H1 (cell line): ENCODE measurements at regions not wholly inside any gene's neighbourhood (a gene's known extent, or its start where the extent isn't known, plus 50 kb on each side); places are given as distances from the start of the nearest gene placed in this dataset.

Source experiments
- CTCF ChIA-PET: fragments of 300-600 bp; sonication (Branson Sonifier 250); formaldehyde crosslinking; loops from one replicate; lab custom pipeline; 2021; ENCODE audit not compliant: partially characterized antibody; lab: Charles Lee
- POLR2A ChIA-PET: fragments of 300-600 bp; sonication (Branson Sonifier 250); formaldehyde crosslinking; loops from one replicate; lab custom pipeline; 2021; ENCODE audit warnings: inconsistent platforms; ENCODE audit not compliant: partially characterized antibody; lab: Charles Lee
- DNase-seq, 2 experiments: peaks; one replicate each; pipeline versions ENCODE4 v3.0.0 to v3.0.0-alpha.2; 2010 to 2022; ENCODE audit warnings: low spot score in 2 of 2, low read depth in 1 of 2, mixed read lengths in 1 of 2
- FAIRE-seq: peaks from 2 replicates; lab custom pipeline; 2011; peaks lifted over from hg19 to GRCh38; lab: Jason Lieb, UNC
- H2AFZ ChIP-seq: 2 replicates; pipeline ENCODE4 v1.8.1; 2012; ENCODE audit warnings: low read length, inconsistent platforms
- H2AK5ac ChIP-seq: 2 replicates; pipeline ENCODE4 v1.6.1; 2013; ENCODE audit warnings: low read depth, low read length
- H2BK120ac ChIP-seq: replicated peaks from 2 replicates; pipeline ENCODE3; 2013; ENCODE audit warnings: low read depth, low read length, inconsistent platforms
- H2BK12ac ChIP-seq: 2 replicates; pipeline ENCODE4 v1.6.1; 2013; ENCODE audit warnings: low read depth, low read length
- H2BK15ac ChIP-seq: 2 replicates; pipeline ENCODE4 v1.6.1; 2013; ENCODE audit warnings: low read length
- H2BK20ac ChIP-seq: 2 replicates; pipeline ENCODE4 v1.6.1; 2013; ENCODE audit warnings: low read length
- H2BK5ac ChIP-seq: 2 replicates; pipeline ENCODE4 v1.6.1; 2013; ENCODE audit warnings: low read depth, low read length
- H3K14ac ChIP-seq: 2 replicates; pipeline ENCODE4 v1.6.1; 2013; ENCODE audit warnings: inconsistent platforms; ENCODE audit not compliant: insufficient read length
- H3K18ac ChIP-seq: 2 replicates; pipeline ENCODE4 v1.6.1; 2013; ENCODE audit warnings: low read length; ENCODE audit errors: extremely low read depth
- H3K23ac ChIP-seq: 2 replicates; pipeline ENCODE4 v1.6.1; 2013; ENCODE audit warnings: inconsistent platforms; ENCODE audit not compliant: insufficient read length
- H3K23me2 ChIP-seq: 2 replicates; pipeline ENCODE4 v1.6.1; 2013; ENCODE audit warnings: low read depth, low read length
- H3K27ac ChIP-seq: 2 replicates; pipeline ENCODE4 v1.6.1; 2011; ENCODE audit warnings: low read depth, low read length, inconsistent platforms
- H3K27me3 ChIP-seq, 4 experiments: replicated peaks in 1 of 4; 1 replicate in 1 of 4; 2 replicates in 3 of 4; pipeline versions ENCODE4 v1.6.1 to v1.8.1; 2011 to 2013; ENCODE audit warnings: low read length in 3 of 4, mild to moderate bottlenecking in 3 of 4, inconsistent platforms in 2 of 4, mixed read lengths in 2 of 4, moderate library complexity in 1 of 4; ENCODE audit not compliant: control insufficient read depth in 3 of 4, insufficient read depth in 3 of 4; ENCODE audit errors: extremely low read depth in 1 of 4
- H3K36me3 ChIP-seq, 4 experiments: 2 replicates each; pipeline versions ENCODE4 v1.6.1 to v1.8.1; 2011 to 2013; ENCODE audit warnings: mild to moderate bottlenecking in 4 of 4, low read length in 3 of 4, moderate library complexity in 2 of 4, control low read depth in 1 of 4, inconsistent platforms in 1 of 4; ENCODE audit not compliant: insufficient read depth in 4 of 4, control insufficient read depth in 2 of 4
- H3K4ac ChIP-seq: replicated peaks from 2 replicates; pipeline ENCODE3; 2013; ENCODE audit warnings: low read length, low read depth, mixed read lengths, inconsistent platforms; ENCODE audit not compliant: insufficient read length
- H3K4me1 ChIP-seq, 4 experiments: replicated peaks in 1 of 4; 1 replicate in 1 of 4; 2 replicates in 3 of 4; pipeline versions ENCODE4 v1.6.1 to v1.8.1; 2011 to 2013; ENCODE audit warnings: low read length in 3 of 4, inconsistent platforms in 2 of 4, mixed read lengths in 1 of 4; ENCODE audit not compliant: insufficient read depth in 4 of 4, control insufficient read depth in 3 of 4
- H3K4me2 ChIP-seq, 2 experiments: 2 replicates each; pipeline versions ENCODE4 v1.6.1 to v1.8.1; 2011 to 2013; ENCODE audit warnings: low read depth in 2 of 2, low read length in 2 of 2, control low read depth in 1 of 2, inconsistent platforms in 1 of 2, mild to moderate bottlenecking in 1 of 2; ENCODE audit not compliant: insufficient read depth in 1 of 2
- H3K4me3 ChIP-seq, 4 experiments: fragments of 200-600, 300-600 bp in 1 of 4; sonication (generic), shearing (Covaris generic), sonication (Bioruptor Twin) in 1 of 4; 2 replicates each; pipeline versions ENCODE4 v1.5.1 to v1.8.1; 2011 to 2016; ENCODE audit warnings: low read length in 4 of 4, low read depth in 3 of 4, control low read depth in 2 of 4, inconsistent platforms in 2 of 4, mild to moderate bottlenecking in 2 of 4, mixed read lengths in 1 of 4, moderate library complexity in 1 of 4; ENCODE audit not compliant: insufficient read depth in 2 of 4; ENCODE audit errors: extremely low read depth in 1 of 4
- H3K56ac ChIP-seq: replicated peaks from 2 replicates; pipeline ENCODE3; 2013; ENCODE audit warnings: low read depth, mild to moderate bottlenecking, mixed read lengths, low read length, inconsistent platforms; ENCODE audit not compliant: insufficient read length
- H3K79me1 ChIP-seq: 2 replicates; pipeline ENCODE4 v1.6.1; 2013; ENCODE audit warnings: low read depth, low read length, control low read depth
- H3K79me2 ChIP-seq, 2 experiments: 2 replicates each; pipeline versions ENCODE4 v1.6.1 to v1.8.1; 2012 to 2013; ENCODE audit warnings: low read length in 2 of 2, mild to moderate bottlenecking in 2 of 2, inconsistent platforms in 1 of 2; ENCODE audit not compliant: insufficient read depth in 2 of 2, control insufficient read depth in 1 of 2
- H3K9ac ChIP-seq, 4 experiments: replicated peaks in 1 of 4; 1 replicate in 1 of 4; 2 replicates in 3 of 4; pipeline versions ENCODE4 v1.6.1 to v1.8.1; 2011 to 2013; ENCODE audit warnings: low read depth in 3 of 4, low read length in 3 of 4, control low read depth in 2 of 4, mild to moderate bottlenecking in 2 of 4, moderate library complexity in 2 of 4, inconsistent platforms in 1 of 4; ENCODE audit errors: extremely low read depth in 1 of 4
- H3K9me3 ChIP-seq, 2 experiments: 2 replicates each; pipeline versions ENCODE4 v1.6.1 to v1.8.1; 2012 to 2013; ENCODE audit warnings: mild to moderate bottlenecking in 2 of 2, moderate library complexity in 2 of 2, control low read depth in 1 of 2, inconsistent platforms in 1 of 2, low read depth in 1 of 2, low read length in 1 of 2, mixed read lengths in 1 of 2; ENCODE audit not compliant: insufficient read depth in 2 of 2
- H4K20me1 ChIP-seq, 2 experiments: replicated peaks in 1 of 2; 2 replicates each; pipeline versions ENCODE3 to v1.8.1; 2011 to 2013; ENCODE audit warnings: inconsistent platforms in 2 of 2, low read length in 2 of 2, mild to moderate bottlenecking in 1 of 2; ENCODE audit not compliant: insufficient read depth in 2 of 2, control insufficient read depth in 1 of 2
- H4K5ac ChIP-seq: 2 replicates; pipeline ENCODE4 v1.6.1; 2013; ENCODE audit warnings: low read length, low read depth, mixed read lengths, inconsistent platforms; ENCODE audit not compliant: insufficient read length
- H4K8ac ChIP-seq: 2 replicates; pipeline ENCODE4 v1.8.0; 2013; ENCODE audit warnings: mild to moderate bottlenecking, moderate library complexity, low read length, inconsistent platforms; ENCODE audit not compliant: insufficient read depth; ENCODE audit errors: extremely low read depth
- H4K91ac ChIP-seq: replicated peaks from 2 replicates; pipeline ENCODE3; 2013; ENCODE audit warnings: low read length, mixed read lengths, inconsistent platforms; ENCODE audit not compliant: insufficient read length
- BACH1 ChIP-seq: IDR thresholded peaks from 2 replicates; pipeline ENCODE4 v1.6.1; 2012; ENCODE audit warnings: low read length, improper control_type of control experiment
- BCL11A ChIP-seq, 2 experiments: IDR thresholded peaks; one replicate each; pipeline ENCODE4 v1.6.1; 2011; ENCODE audit warnings: low read depth in 2 of 2, low read length in 2 of 2, mild to moderate bottlenecking in 2 of 2
- CHD2 ChIP-seq: IDR thresholded peaks from 2 replicates; pipeline ENCODE4 v1.6.1; 2012; ENCODE audit warnings: low read length, improper control_type of control experiment
- NANOG ChIP-seq: IDR thresholded peaks from 2 replicates; pipeline ENCODE4 v1.6.1; 2011; ENCODE audit warnings: low read length, low read depth, mild to moderate bottlenecking, inconsistent platforms; ENCODE audit not compliant: insufficient read depth, poor library complexity, severe bottlenecking
- POLR2AphosphoS5 ChIP-seq: IDR thresholded peaks from 2 replicates; pipeline ENCODE4 v1.6.1; 2011; ENCODE audit warnings: low read depth, low read length
- POU5F1 ChIP-seq: IDR thresholded peaks from 2 replicates; pipeline ENCODE4 v1.6.1; 2011; ENCODE audit warnings: low read depth, mild to moderate bottlenecking, low read length, moderate library complexity
- SAP30 ChIP-seq: fragments of 300-600 bp; sonication (generic); IDR thresholded peaks from 2 replicates; pipeline ENCODE4 v1.7.1; 2012; ENCODE audit warnings: low read length, moderate library complexity, mild to moderate bottlenecking, inconsistent platforms; ENCODE audit not compliant: insufficient read depth, insufficient replicate concordance
- TAF7 ChIP-seq: optimal IDR thresholded peaks from 2 replicates; pipeline ENCODE3; 2011; ENCODE audit warnings: low read depth, mild to moderate bottlenecking, inconsistent platforms, low read length, moderate library complexity, borderline replicate concordance
- TBP ChIP-seq: IDR thresholded peaks from 2 replicates; pipeline ENCODE4 v1.6.1; 2011; ENCODE audit warnings: low read depth, low read length, improper control_type of control experiment
- USF2 ChIP-seq: IDR thresholded peaks from 2 replicates; pipeline ENCODE4 v1.6.1; 2011; ENCODE audit warnings: low read length, improper control_type of control experiment
- WGBS, 2 experiments: shearing (Covaris generic) in 1 of 2; methylation state at CpG; one replicate each; pipeline versions ENCODE4 v1.1.6 to v1.1.7; 2013 to 2015; ENCODE audit warnings: low lambda C conversion rate in 2 of 2, mixed read lengths in 2 of 2, inconsistent platforms in 1 of 2, low coverage in 1 of 2, missing lambda C conversion rate in 1 of 2; ENCODE audit not compliant: insufficient replicate concordance in 2 of 2, insufficient coverage in 1 of 2, insufficient read length in 1 of 2; ENCODE audit errors: extremely low coverage in 1 of 2, missing lambda C conversion rate in 1 of 2; 5-methylcytosine and 5-hydroxymethylcytosine counted together

GRCh38 chr6:27838945-27839625 lies 73.1 kb downstream of the OR2B2 start:
- no peak for FAIRE-seq
- Histone ChIP-seq H3K27ac (peak overlapping the region; percentile 98), H3K36me3 (no peaks in the 10 kb centered on the region), H3K56ac (peak overlapping the region; percentile 78), H3K18ac (no peak overlapping the region; the same call in 1 of the 2 replicates), H3K27me3 (no peaks in the 10 kb centered on the region), H2AFZ (no peak overlapping the region), H4K8ac (peak overlapping the region; percentile 87; the same call in 1 of the 2 replicates), H3K9ac (peak overlapping the region; percentile 61 to 99 (median 90)), H3K4me3 (peak overlapping the region; percentile 77 to 96 (median 88)), H2BK15ac (no peak overlapping the region), H3K4me2 (peak overlapping the region; percentile 73 to 93), H2BK5ac (peak overlapping the region; percentile 84), H2BK20ac (no peak overlapping the region), H2BK120ac (no peak overlapping the region), H3K14ac (no peak overlapping the region), H2BK12ac (no peak overlapping the region), H3K79me2 (peaks cover 0 to 15% of the 10 kb centered on the region in 2 experiments; a peak in 2 of 4 replicates), H4K20me1 (no peaks in the 10 kb centered on the region), H2AK5ac (no peak overlapping the region; the same call in 1 of the 2 replicates), H3K23ac (no peak overlapping the region), H4K91ac (no peak overlapping the region), H3K79me1 (no peaks in the 10 kb centered on the region), H4K5ac (peak overlapping the region; percentile 77), H3K23me2 (peaks cover 12% of the 10 kb centered on the region), H3K4ac (peak overlapping the region; percentile 71), H3K4me1 (peaks cover 0 to 5% (median 2%) of the 10 kb centered on the region in 4 experiments; a peak in 1 of 7 replicates), H3K9me3 (no peaks in the 10 kb centered on the region)
- DNase-seq: no peak
- 0% methylated on average over 28 of the region's 31 CpGs; no CpG with 5 or more reads in 1 of the 2 experiments for WGBS, 2 experiments
- CTCF ChIA-PET: interaction anchor here (0.6 to 1.8 kb wide), 7 partner anchors 16 to 59 kb away, joined by 3 to 8 read pairs (median 4); a partner anchor contains a TSS
- POLR2A ChIA-PET: interaction anchor here (0.9 to 15.8 kb wide), 26 partner anchors 8 to 1817 kb away, joined by 3 to 2035 read pairs (median 26); a partner anchor contains a TSS
- TF ChIP-seq SAP30 (peak; percentile 32), USF2 (no peak), POLR2AphosphoS5 (no peak; the same call in none of the 2 replicates), TBP (no peak; the same call in 1 of the 2 replicates), CHD2 (no peak), TAF7 (peak; percentile 37), NANOG (no peak), BACH1 (no peak), BCL11A (IDR thresholded peaks at IDR 0.05; ENCODE audit: low read depth in 2 of 2, low read length in 2 of 2) (no peak), POU5F1 (no peak)
